ENCODE measurements at regions not wholly inside any gene's neighbourhood (a gene's known extent, or its start where the extent isn't known, plus 50 kb on each side); places are given as distances from the start of the nearest gene placed in this dataset.

- no peaks in the 10 kb centered on the region for H3K36me3 ChIP-seq
- intact Hi-C loops (cut with DNase I) = no loop called here
- 91 to 95% (median 94%) methylated on average over 4 of the region's 4 CpGs for whole genome bisulfite sequencing, 4 donors
- no peak overlapping the region for H3K4me3 ChIP-seq
- peaks cover 0 to 2% (median 0%) of the 10 kb centered on the region in 12 donors for H3K9me3 ChIP-seq
- H3K4me1 ChIP-seq = peaks cover 0 to 2% (median 0%) of the 10 kb centered on the region in 12 donors
- no peak overlapping the region for H3K27ac ChIP-seq
- ATAC-seq (no peak), DNase-seq (no peak)
- TF ChIP-seq CTCF (IDR thresholded peaks at IDR 0.05) = no peak
- TF ChIP-seq POLR2A (IDR thresholded peaks at IDR 0.05) = no peak
- no peaks in the 10 kb centered on the region for H3K27me3 ChIP-seq
These were observed 548.3 kb upstream of the SLIT2 start for GRCh38 chr4:19703391-19703790.

- intact Hi-C loops (cut with DNase I) = no loop called here
- no peak overlapping the region for H3K4me3 ChIP-seq
- no peaks in the 10 kb centered on the region for H3K27me3 ChIP-seq
- no peak overlapping the region for H3K27ac ChIP-seq
- no peak for ATAC-seq
- WGBS, 4 donors = 35 to 55% (median 41%) methylated on average over 2 of the region's 2 CpGs
- H3K36me3 ChIP-seq = no peaks in the 10 kb centered on the region
- no peak for TF ChIP-seq CTCF (IDR thresholded peaks at IDR 0.05)
- no peak for TF ChIP-seq POLR2A (IDR thresholded peaks at IDR 0.05)
- no peak for DNase-seq
- peaks cover 0 to 13% (median 0%) of the 10 kb centered on the region in 12 donors for H3K9me3 ChIP-seq
- H3K4me1 ChIP-seq = no peaks in the 10 kb centered on the region
These were observed 550.7 kb upstream of the SLIT2 start for GRCh38 chr4:19700992-19701391.

GRCh38 chr4:19698961-19699360 lies 552.7 kb upstream of the SLIT2 start:
- TF ChIP-seq POLR2A (IDR thresholded peaks at IDR 0.05) (no peak), CTCF (IDR thresholded peaks at IDR 0.05) (no peak)
- WGBS, 4 donors = 67 to 85% (median 73%) methylated on average over 1 of the region's 1 CpG
- no peak for ATAC-seq
- H3K27ac ChIP-seq = no peak overlapping the region
- H3K36me3 ChIP-seq = no peaks in the 10 kb centered on the region
- H3K27me3 ChIP-seq = no peaks in the 10 kb centered on the region
- intact Hi-C loops (cut with DNase I) = no loop called here
- peaks cover 0 to 12% (median 0%) of the 10 kb centered on the region in 12 donors for H3K4me1 ChIP-seq
- H3K9me3 ChIP-seq = peaks cover 0 to 13% (median 0%) of the 10 kb centered on the region in 12 donors
- DNase-seq = no peak
- no peak overlapping the region for H3K4me3 ChIP-seq

GRCh38 chr4:19694812-19695211 lies 556.9 kb upstream of the SLIT2 start:
- Histone ChIP-seq H3K36me3 (no peaks in the 10 kb centered on the region), H3K4me3 (peak overlapping the region in 2 of 12 donors; percentile 2 to 5), H3K27ac (peak overlapping the region in 7 of 12 donors; percentile 11 to 60 (median 46)), H3K27me3 (no peaks in the 10 kb centered on the region), H3K9me3 (peaks cover 0 to 13% (median 0%) of the 10 kb centered on the region in 12 donors), H3K4me1 (peaks cover 0 to 21% (median 0%) of the 10 kb centered on the region in 12 donors)
- intact Hi-C loops (cut with DNase I) = no loop called here
- DNase-seq (peak in 1 of 5 donors; percentile 22), ATAC-seq (peak in 2 of 4 donors; percentile 64 to 75)
- WGBS, 4 donors = 48 to 66% (median 51%) methylated on average over 4 of the region's 4 CpGs
- TF ChIP-seq POLR2A (IDR thresholded peaks at IDR 0.05) = no peak
- no peak for TF ChIP-seq CTCF (IDR thresholded peaks at IDR 0.05)

All from heart left ventricle (tissue), 16 donors.